Adrenal gland (tissue), 9 donors: ENCODE measurements at regions not wholly inside any gene's neighbourhood (a gene's known extent, or its start where the extent isn't known, plus 50 kb on each side); places are given as distances from the start of the nearest gene placed in this dataset.

Source experiments
- DNase-seq, 7 donors: peaks; one replicate each; pipeline ENCODE4 v3.0.0-alpha.2; 2019 to 2020
- H3K27ac ChIP-seq, 5 donors: fragments of 200-600 bp; sonication (generic) in 4 of 5; 1 replicate in 3 of 5; 2 replicates in 2 of 5; pipeline versions ENCODE4 v1.5.1 to v1.8.0; 2016 to 2020; ENCODE audit warnings: mild to moderate bottlenecking in 1 of 5
- H3K27me3 ChIP-seq: fragments of 200-600 bp; 2 replicates; pipeline ENCODE4 v1.8.0; 2021
- H3K36me3 ChIP-seq, 2 donors: fragments of 200-600 bp; replicated peaks in 1 of 2; 1 replicate in 1 of 2; 2 replicates in 1 of 2; pipeline versions ENCODE4 v1.5.1 to v1.8.0; 2018 to 2022
- H3K4me1 ChIP-seq, 2 donors: fragments of 200-600 bp; replicated peaks in 1 of 2; 1 replicate in 1 of 2; 2 replicates in 1 of 2; pipeline versions ENCODE4 v1.5.1 to v1.8.0; 2018 to 2021
- H3K4me3 ChIP-seq, 4 donors: fragments of 200-600 bp; sonication (generic) in 3 of 4; one replicate each; pipeline ENCODE4 v1.5.1; 2016 to 2018
- H3K9me3 ChIP-seq, 3 donors: fragments of 200-600 bp; sonication (generic) in 1 of 3; replicated peaks in 1 of 3; 1 replicate in 2 of 3; 2 replicates in 1 of 3; pipeline versions ENCODE4 v1.5.1 to v1.8.0; 2016 to 2021
- CTCF ChIP-seq, 6 experiments: fragments of 450-650 bp in 4 of 6; fragments of 200-600 bp in 2 of 6; sonication (generic) in 1 of 6; IDR thresholded peaks; 1 replicate in 5 of 6; 2 replicates in 1 of 6; pipeline versions ENCODE4 v1.5.1 to v1.8.0; 2016 to 2021; ENCODE audit warnings: antibody characterized with exemption in 6 of 6, mild to moderate bottlenecking in 2 of 6, moderate library complexity in 1 of 6
- POLR2A ChIP-seq, 2 donors: fragments of 450-650 bp; IDR thresholded peaks; one replicate each; pipeline ENCODE4 v1.6.1; 2017; ENCODE audit warnings: antibody characterized with exemption in 2 of 2, mild to moderate bottlenecking in 2 of 2, moderate library complexity in 1 of 2
- WGBS, 4 donors: extraction: QIAGEN DNeasy Blood & Tissue Kit in 2 of 4; methylation state at CpG; one replicate each; pipeline versions ENCODE4 v1.1.5 to v1.1.7; 2013 to 2017; 5-methylcytosine and 5-hydroxymethylcytosine counted together
- intact Hi-C, 2 donors: fragments of 100-400 bp; cut with DNase I; formaldehyde crosslinking; loops; one replicate each; pipeline versions ENCODE4 v1.14.1 to v1.15.0; 2022 to 2023
- donor health status: healthy with polysubstance abuse.
- donor health status: Bipolar disorder and iron deficiency.
- donor health status: DM: yes; HTN: yes; CAD: no.
- donor health status: DM: no; HTN: no; CAD: no.
- donor health status: DM: no; HTN: no; CAD: no.

GRCh38 chr1:4362314-4363044 is 291.9 kb upstream of the AJAP1 start:
- no peaks in the 10 kb centered on the region for H3K36me3 ChIP-seq
- DNase-seq: no peak
- WGBS, 4 donors: 76 to 85% (median 82%) methylated on average over 19 to 22 of the region's 22 CpGs
- H3K27ac ChIP-seq: no peak overlapping the region
- H3K4me3 ChIP-seq: no peak overlapping the region
- intact Hi-C loops: no loop called here
- no peaks in the 10 kb centered on the region for H3K4me1 ChIP-seq
- no peaks in the 10 kb centered on the region for H3K27me3 ChIP-seq
- no peaks in the 10 kb centered on the region for H3K9me3 ChIP-seq
- TF ChIP-seq POLR2A (IDR thresholded peaks at IDR 0.05) (no peak), CTCF (IDR thresholded peaks at IDR 0.05) (no peak)

GRCh38 chr1:4366091-4366490 is 288.3 kb upstream of the AJAP1 start:
- Histone ChIP-seq H3K36me3 (no peaks in the 10 kb centered on the region), H3K4me3 (no peak overlapping the region), H3K27ac (no peak overlapping the region), H3K9me3 (no peaks in the 10 kb centered on the region), H3K27me3 (no peaks in the 10 kb centered on the region), H3K4me1 (no peaks in the 10 kb centered on the region)
- intact Hi-C loops: no loop called here
- TF ChIP-seq CTCF (IDR thresholded peaks at IDR 0.05): no peak
- no peak for TF ChIP-seq POLR2A (IDR thresholded peaks at IDR 0.05)
- no peak for DNase-seq
- WGBS, 4 donors: 80 to 93% (median 89%) methylated on average over 8 to 10 of the region's 10 CpGs

- H3K27me3 ChIP-seq: no peaks in the 10 kb centered on the region
- no peak overlapping the region for H3K27ac ChIP-seq
- WGBS, 4 donors: 69 to 78% (median 70%) methylated on average over 2 to 13 of the region's 13 CpGs
- intact Hi-C loops: no loop called here
- H3K36me3 ChIP-seq: no peaks in the 10 kb centered on the region
- H3K4me3 ChIP-seq: no peak overlapping the region
- H3K4me1 ChIP-seq: no peaks in the 10 kb centered on the region
- DNase-seq: no peak
- TF ChIP-seq CTCF (IDR thresholded peaks at IDR 0.05) (no peak), POLR2A (IDR thresholded peaks at IDR 0.05) (no peak)
- no peaks in the 10 kb centered on the region for H3K9me3 ChIP-seq
These were observed 287.1 kb upstream of the AJAP1 start for GRCh38 chr1:4367230-4367777.

GRCh38 chr1:4369335-4369734 is 285.1 kb upstream of the AJAP1 start:
- Histone ChIP-seq H3K9me3 (no peaks in the 10 kb centered on the region), H3K4me3 (no peak overlapping the region), H3K4me1 (no peaks in the 10 kb centered on the region), H3K27me3 (no peaks in the 10 kb centered on the region), H3K27ac (no peak overlapping the region), H3K36me3 (no peaks in the 10 kb centered on the region)
- 80 to 89% (median 83%) methylated on average over 4 of the region's 4 CpGs for WGBS, 4 donors
- intact Hi-C loops: no loop called here
- TF ChIP-seq POLR2A (IDR thresholded peaks at IDR 0.05) (no peak), CTCF (IDR thresholded peaks at IDR 0.05) (no peak)
- DNase-seq: no peak
